Gastrocnemius medialis (tissue), 4 donors: ENCODE measurements at regions not wholly inside any gene's neighbourhood (a gene's known extent, or its start where the extent isn't known, plus 50 kb on each side); places are given as distances from the start of the nearest gene placed in this dataset.

Experiments used
- ATAC-seq, 2 donors: fragments of 150-250 bp; one replicate each; pipeline ENCODE4 v1.9.1; 2016
- DNase-seq, 2 donors: peaks; one replicate each; pipeline ENCODE4 v3.0.0-alpha.2; 2019
- H3K27ac ChIP-seq, 4 donors: fragments of 200-600 bp; sonication (generic); 1 replicate in 1 of 4; 2 replicates in 3 of 4; pipeline ENCODE4 v1.5.1; 2016 to 2018; ENCODE audit warnings: mild to moderate bottlenecking in 2 of 4, moderate library complexity in 1 of 4
- H3K27me3 ChIP-seq, 3 donors: fragments of 200-600 bp; sonication (generic) in 2 of 3; 1 replicate in 1 of 3; 2 replicates in 2 of 3; pipeline versions ENCODE4 v1.5.1 to v1.6.0; 2016 to 2019; ENCODE audit warnings: mild to moderate bottlenecking in 1 of 3, moderate library complexity in 1 of 3
- H3K36me3 ChIP-seq, 2 donors: fragments of 200-600 bp; sonication (generic) in 1 of 2; one replicate each; pipeline ENCODE4 v1.5.1; 2017 to 2018
- H3K4me1 ChIP-seq, 2 donors: fragments of 200-600 bp; sonication (generic) in 1 of 2; one replicate each; pipeline ENCODE4 v1.5.1; 2016 to 2017; ENCODE audit warnings: mild to moderate bottlenecking in 2 of 2
- H3K4me3 ChIP-seq, 4 donors: fragments of 200-600 bp; sonication (generic) in 3 of 4; 1 replicate in 1 of 4; 2 replicates in 3 of 4; pipeline ENCODE4 v1.5.1; 2016 to 2019; ENCODE audit warnings: mild to moderate bottlenecking in 2 of 4
- H3K9me3 ChIP-seq, 3 donors: fragments of 200-600 bp; sonication (generic) in 2 of 3; 1 replicate in 1 of 3; 2 replicates in 2 of 3; pipeline ENCODE4 v1.5.1; 2016 to 2019
- CTCF ChIP-seq, 5 experiments: fragments of 450-650 bp in 3 of 5; fragments of 200-600 bp in 2 of 5; sonication (generic) in 2 of 5; IDR thresholded peaks in 4 of 5; conservative IDR thresholded peaks in 1 of 5; 1 replicate in 4 of 5; 2 replicates in 1 of 5; pipeline ENCODE4 v1.5.1; 2016 to 2019; ENCODE audit warnings: antibody characterized with exemption in 5 of 5, mild to moderate bottlenecking in 3 of 5, moderate library complexity in 3 of 5
- POLR2A ChIP-seq, 2 donors: fragments of 450-650 bp; IDR thresholded peaks; one replicate each; pipeline ENCODE4 v1.6.1; 2017; ENCODE audit warnings: antibody characterized with exemption in 2 of 2, mild to moderate bottlenecking in 2 of 2, moderate library complexity in 2 of 2
- in situ Hi-C, 4 donors: fragments of 200-750 bp; cut with MboI; loops; one replicate each; pipeline versions ENCODE4 v1.15.0 to v1.8.0; 2017; ENCODE audit warnings: low sequenced_read_pairs in 4 of 4
- intact Hi-C: fragments of 100-400 bp; cut with DNase I; formaldehyde crosslinking; loops from one replicate; pipeline ENCODE4 v1.15.1; 2023; ENCODE audit warnings: low total_unique reads

- TF ChIP-seq CTCF (IDR thresholded peaks at IDR 0.05 in 4 of 5, conservative IDR thresholded peaks at IDR 0.05 in 1 of 5) (no peak), POLR2A (IDR thresholded peaks at IDR 0.05) (no peak)
- no peaks in the 10 kb centered on the region for H3K36me3 ChIP-seq
- DNase-seq (no peak), ATAC-seq (no peak)
- H3K4me3 ChIP-seq: no peak overlapping the region
- no peaks in the 10 kb centered on the region for H3K9me3 ChIP-seq
- no peaks in the 10 kb centered on the region for H3K4me1 ChIP-seq
- in situ Hi-C loops: no loop called here
- intact Hi-C loops: no loop called here
- no peak overlapping the region for H3K27ac ChIP-seq
- no peaks in the 10 kb centered on the region for H3K27me3 ChIP-seq
These were observed 150.1 kb downstream of the MEX3B start for GRCh38 chr15:81895723-81896122.

- intact Hi-C loops: no loop called here
- Histone ChIP-seq H3K27ac (no peak overlapping the region), H3K4me1 (peaks cover 0 to 1% of the 10 kb centered on the region in 2 donors), H3K27me3 (no peaks in the 10 kb centered on the region), H3K4me3 (no peak overlapping the region), H3K9me3 (no peaks in the 10 kb centered on the region), H3K36me3 (no peaks in the 10 kb centered on the region)
- DNase-seq (no peak), ATAC-seq (no peak)
- TF ChIP-seq POLR2A (IDR thresholded peaks at IDR 0.05): no peak
- TF ChIP-seq CTCF (IDR thresholded peaks at IDR 0.05 in 4 of 5, conservative IDR thresholded peaks at IDR 0.05 in 1 of 5): no peak
- in situ Hi-C loops: no loop called here
These were observed 151.8 kb downstream of the MEX3B start for GRCh38 chr15:81894061-81894460.

GRCh38 chr15:81893182-81893835 lies 152.5 kb downstream of the MEX3B start:
- intact Hi-C loops: no loop called here
- no peaks in the 10 kb centered on the region for H3K9me3 ChIP-seq
- no peak overlapping the region for H3K27ac ChIP-seq
- TF ChIP-seq POLR2A (IDR thresholded peaks at IDR 0.05) (no peak), CTCF (IDR thresholded peaks at IDR 0.05 in 4 of 5, conservative IDR thresholded peaks at IDR 0.05 in 1 of 5) (no peak)
- no peak overlapping the region for H3K4me3 ChIP-seq
- peaks cover 7 to 8% of the 10 kb centered on the region in 2 donors for H3K4me1 ChIP-seq
- ATAC-seq (no peak), DNase-seq (no peak)
- no peaks in the 10 kb centered on the region for H3K36me3 ChIP-seq
- in situ Hi-C loops: no loop called here
- H3K27me3 ChIP-seq: no peaks in the 10 kb centered on the region

- in situ Hi-C loops: no loop called here
- no peaks in the 10 kb centered on the region for H3K9me3 ChIP-seq
- DNase-seq (no peak), ATAC-seq (no peak)
- H3K4me1 ChIP-seq: peaks cover 8 to 13% of the 10 kb centered on the region in 2 donors
- intact Hi-C loops: no loop called here
- TF ChIP-seq CTCF (IDR thresholded peaks at IDR 0.05 in 4 of 5, conservative IDR thresholded peaks at IDR 0.05 in 1 of 5) (no peak), POLR2A (IDR thresholded peaks at IDR 0.05) (no peak)
- no peak overlapping the region for H3K4me3 ChIP-seq
- H3K36me3 ChIP-seq: no peaks in the 10 kb centered on the region
- no peak overlapping the region for H3K27ac ChIP-seq
- H3K27me3 ChIP-seq: no peaks in the 10 kb centered on the region
These were observed 155.3 kb downstream of the MEX3B start for GRCh38 chr15:81890496-81890895.

GRCh38 chr15:81889485-81889881 lies 156.3 kb downstream of the MEX3B start:
- H3K27me3 ChIP-seq: no peaks in the 10 kb centered on the region
- TF ChIP-seq POLR2A (IDR thresholded peaks at IDR 0.05): no peak
- TF ChIP-seq CTCF (IDR thresholded peaks at IDR 0.05 in 4 of 5, conservative IDR thresholded peaks at IDR 0.05 in 1 of 5): no peak
- H3K4me1 ChIP-seq: peaks cover 8 to 13% of the 10 kb centered on the region in 2 donors
- no peaks in the 10 kb centered on the region for H3K36me3 ChIP-seq
- DNase-seq (no peak), ATAC-seq (no peak)
- H3K9me3 ChIP-seq: no peaks in the 10 kb centered on the region
- in situ Hi-C loops (no loop called here), intact Hi-C loops (no loop called here)
- no peak overlapping the region for H3K4me3 ChIP-seq
- H3K27ac ChIP-seq: no peak overlapping the region
